ACHN (cell line): ENCODE measurements at regions not wholly inside any gene's neighbourhood (a gene's known extent, or its start where the extent isn't known, plus 50 kb on each side); places are given as distances from the start of the nearest gene placed in this dataset.
A peak's percentile ranks its signal among the peaks of the same experiment; 100 is the strongest.

ENCODE experiments used
- DNase-seq: peaks from one replicate; pipeline ENCODE4 v3.0.0-alpha.2; 2015
- in situ Hi-C: cut with HindIII; loops from 2 replicates; pipeline ENCODE4 v1.10.0; 2017; ENCODE audit warnings: low sequenced_read_pairs, low pct_ligation_motif_present, low pct_unique_long_range_greater_than_20kb

- in situ Hi-C loops, result no loop called here
- DNase-seq, result no peak
These were observed 144.8 kb downstream of the KCNA5 start for GRCh38 chr12:5188472-5188871.

GRCh38 chr12:5189173-5189572, 145.5 kb downstream of the KCNA5 start:
- in situ Hi-C loops, result no loop called here

DNA sequence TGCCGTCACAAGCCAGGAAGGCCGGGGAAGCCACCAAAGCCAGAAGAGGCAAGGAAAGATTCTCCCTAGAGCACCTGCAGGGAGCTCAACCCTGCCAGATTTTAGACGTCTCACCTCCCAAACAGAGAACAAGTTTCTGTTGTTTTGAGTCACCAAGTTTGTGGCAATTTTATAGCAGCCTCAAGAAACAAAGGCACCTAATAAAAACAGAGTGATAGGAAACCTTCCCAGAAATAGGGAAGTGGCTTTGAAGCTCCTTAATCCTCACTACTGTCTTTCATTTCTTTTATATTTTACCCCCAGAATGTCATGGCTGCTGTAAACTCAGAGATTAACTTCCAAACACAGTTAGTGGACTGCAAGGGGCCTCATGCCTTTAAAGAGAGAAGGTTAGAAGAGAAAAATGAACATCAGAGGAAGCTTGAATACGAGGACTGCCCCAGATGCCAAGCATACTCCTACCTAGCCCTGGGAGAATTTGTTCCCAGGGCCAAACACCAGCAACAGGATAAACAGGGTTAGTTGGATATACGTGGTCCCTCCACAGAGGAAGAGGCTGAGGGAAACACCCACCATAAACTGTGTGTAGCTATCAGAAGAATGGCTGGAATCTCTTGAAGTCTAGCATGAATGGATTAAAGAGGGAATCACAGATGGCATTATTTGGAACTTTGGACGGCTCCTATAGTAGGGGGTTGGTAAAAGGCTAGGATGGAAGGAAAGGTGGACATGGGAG, 148.3 kb downstream of the KCNA5 start:
- DNase-seq, result no peak
- in situ Hi-C loops, result no loop called here

More at GRCh38 chr12:5189173-5189572, 145.5 kb downstream of the KCNA5 start:
- no peak for DNase-seq

DNA sequence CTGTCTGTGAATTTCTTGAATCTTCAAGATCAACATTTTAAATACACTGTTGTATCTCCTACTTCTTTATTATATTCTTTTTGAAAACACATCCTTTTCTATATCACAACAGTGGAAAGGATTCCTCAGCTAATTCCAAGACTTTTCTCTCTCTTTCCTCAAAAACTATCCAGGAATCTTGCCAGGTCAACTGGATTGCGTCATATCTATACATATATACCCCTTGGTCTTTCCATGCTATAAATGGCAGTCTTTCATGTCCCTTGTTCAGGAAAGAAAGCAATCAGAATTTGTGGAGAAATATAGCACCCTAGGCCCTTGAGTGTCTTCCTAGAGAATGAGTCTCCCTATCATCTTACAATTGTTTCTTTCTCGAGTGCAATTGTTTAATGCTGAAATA, 149.0 kb downstream of the KCNA5 start:
- in situ Hi-C loops, result no loop called here

GRCh38 chr12:5194306-5194705, 150.6 kb downstream of the KCNA5 start:
- in situ Hi-C loops, result no loop called here
- DNase-seq, result no peak

More for the DNA sequence above, 149.0 kb downstream of the KCNA5 start:
- no peak for DNase-seq

- DNase-seq, result no peak
- in situ Hi-C loops, result no loop called here
These were observed 151.6 kb downstream of the KCNA5 start for GRCh38 chr12:5195244-5195643.

- in situ Hi-C loops, result no loop called here
- no peak for DNase-seq
These were observed 152.0 kb downstream of the KCNA5 start for GRCh38 chr12:5195691-5196090.

DNA sequence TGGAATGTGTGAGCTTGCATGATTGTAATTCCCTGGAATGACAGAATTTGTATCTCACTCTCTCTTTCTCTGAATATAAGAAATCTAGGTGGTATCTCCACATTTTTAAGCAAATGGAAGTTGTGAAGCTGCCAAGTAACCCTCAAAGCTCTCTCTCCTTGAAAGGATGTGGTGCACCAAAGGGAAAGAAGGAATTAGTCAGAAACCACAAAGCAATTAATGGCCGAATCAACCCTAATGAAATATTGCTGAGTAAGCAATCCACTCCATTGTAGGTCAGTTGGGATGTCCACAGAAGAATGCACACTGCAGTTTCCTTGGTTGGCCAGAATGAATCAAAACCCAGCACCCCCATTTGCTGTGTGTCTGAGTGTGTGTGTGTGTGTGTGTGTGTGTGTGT, 153.5 kb downstream of the KCNA5 start:
- in situ Hi-C loops, result no loop called here
- DNase-seq, result no peak

GRCh38 chr12:5197656-5198055, 154.0 kb downstream of the KCNA5 start:
- in situ Hi-C loops, result no loop called here
- DNase-seq, result no peak

DNA sequence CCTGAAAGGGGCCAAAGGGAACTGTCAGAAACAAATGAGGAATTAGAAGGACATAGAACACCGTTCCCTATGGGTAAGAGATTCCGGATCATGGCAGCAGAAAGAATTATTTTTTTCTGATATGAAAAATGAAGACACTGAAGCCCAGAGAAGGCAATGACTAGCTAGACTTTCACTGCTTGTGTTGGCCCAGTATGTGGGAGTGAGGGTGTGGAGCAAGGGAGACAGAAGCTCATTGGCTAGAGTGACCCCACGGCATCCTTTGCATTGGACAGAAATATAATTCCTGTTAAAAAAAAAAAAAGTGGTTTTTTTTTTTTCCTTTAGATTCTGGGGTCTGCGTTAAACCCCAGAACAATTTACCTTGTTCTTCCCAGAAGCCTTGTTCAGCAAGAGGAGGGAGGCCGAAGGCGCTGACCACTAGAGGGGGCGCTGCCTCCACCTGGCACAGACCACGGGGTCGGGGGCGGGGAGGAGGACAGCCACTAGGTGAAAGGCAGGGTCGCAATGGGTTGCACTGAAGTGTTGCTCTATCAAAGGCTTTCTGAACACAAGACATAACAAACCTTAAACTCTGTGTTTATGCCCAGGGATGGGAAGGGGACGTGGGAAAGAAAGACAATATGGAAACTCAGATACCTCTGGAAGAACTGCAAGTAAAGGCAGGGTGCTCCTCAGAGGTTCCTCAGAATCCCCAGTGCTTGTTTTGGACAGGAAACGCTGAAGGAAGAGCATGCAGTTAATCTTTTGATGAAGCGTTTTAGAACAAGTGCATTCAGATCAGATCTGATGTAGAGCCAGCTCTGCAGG, 156.8 kb downstream of the KCNA5 start:
- DNase-seq, result peak; percentile 64
- in situ Hi-C loops, result no loop called here

DNA sequence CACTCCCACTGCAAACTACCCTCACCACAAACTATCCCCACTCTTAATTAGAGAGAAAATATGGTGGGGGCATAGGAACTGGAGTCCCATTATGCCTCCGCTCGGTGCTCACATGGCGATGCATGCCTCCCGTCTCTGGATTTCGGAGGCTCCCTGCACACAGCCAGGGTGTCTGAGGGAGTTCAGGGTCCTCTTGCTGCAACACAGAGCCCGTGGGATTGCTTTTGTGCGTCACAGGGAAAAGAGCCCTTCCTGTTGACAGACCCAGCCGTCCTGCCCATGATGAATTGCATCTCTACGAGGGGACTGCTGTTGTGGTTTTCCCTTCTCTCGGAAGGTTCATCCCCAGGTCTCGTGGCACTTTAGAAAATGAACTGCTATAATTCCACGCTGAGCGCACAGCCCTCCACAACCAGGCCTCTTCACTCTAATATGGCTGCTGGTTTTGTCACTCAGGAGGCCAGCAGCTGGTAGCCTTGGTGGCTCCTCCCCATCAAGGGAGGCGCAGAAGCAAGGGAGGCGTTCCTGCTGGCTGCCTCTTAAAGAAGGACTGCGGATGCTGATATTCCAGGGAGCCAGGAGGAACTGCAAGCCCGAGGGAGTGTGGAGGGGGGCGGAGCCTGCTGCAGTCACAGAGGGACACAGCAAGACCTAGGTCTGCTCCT, 158.0 kb downstream of the KCNA5 start:
- no peak for DNase-seq
- in situ Hi-C loops, result no loop called here

- in situ Hi-C loops, result no loop called here
- no peak for DNase-seq
These were observed 159.6 kb downstream of the KCNA5 start for GRCh38 chr12:5203274-5203673.

DNA sequence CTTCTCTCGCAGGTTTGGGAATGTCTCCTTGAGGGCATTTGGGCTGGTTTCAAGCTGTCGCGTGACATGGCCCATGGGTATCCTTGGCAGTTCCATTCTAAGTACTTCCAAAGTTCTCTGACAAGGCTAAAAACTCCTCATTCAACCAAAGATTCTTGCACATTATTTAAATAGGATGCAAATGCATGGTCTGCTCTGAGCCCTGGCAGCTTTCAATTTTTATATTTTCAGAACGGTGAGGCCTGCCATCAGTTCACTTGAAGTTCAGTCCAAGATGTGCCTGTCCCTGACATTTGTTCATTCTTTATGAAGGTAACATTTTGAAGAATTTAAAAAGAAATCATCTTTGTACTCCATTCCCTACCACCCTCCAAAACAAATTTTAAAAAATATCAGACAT, 160.0 kb downstream of the KCNA5 start:
- no peak for DNase-seq
- in situ Hi-C loops, result no loop called here

DNA sequence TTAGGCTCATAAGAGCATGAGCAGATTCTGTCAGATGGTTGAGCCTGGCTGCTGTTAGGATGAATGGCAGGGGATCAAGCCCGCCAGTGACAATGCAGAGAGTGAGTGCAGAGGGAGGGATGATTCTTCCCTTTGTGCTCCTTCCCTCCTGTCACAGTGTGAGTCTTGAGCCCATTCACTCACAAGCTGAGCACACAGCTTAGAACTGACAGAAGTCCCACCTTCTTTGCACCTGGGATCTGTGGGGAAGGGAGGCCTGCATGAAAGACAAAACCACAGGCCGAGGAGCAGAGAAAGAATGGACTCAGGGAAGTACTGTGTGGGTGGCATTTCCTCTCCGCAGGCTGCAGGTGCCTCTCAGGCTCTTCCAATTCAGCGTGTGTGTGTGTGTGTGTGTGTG, 160.6 kb downstream of the KCNA5 start:
- in situ Hi-C loops, result no loop called here
- no peak for DNase-seq

GRCh38 chr12:5204831-5205230, 161.2 kb downstream of the KCNA5 start:
- no peak for DNase-seq
- in situ Hi-C loops, result no loop called here

GRCh38 chr12:5206401-5207175, 162.9 kb downstream of the KCNA5 start:
- in situ Hi-C loops, result no loop called here
- DNase-seq, result no peak

DNA sequence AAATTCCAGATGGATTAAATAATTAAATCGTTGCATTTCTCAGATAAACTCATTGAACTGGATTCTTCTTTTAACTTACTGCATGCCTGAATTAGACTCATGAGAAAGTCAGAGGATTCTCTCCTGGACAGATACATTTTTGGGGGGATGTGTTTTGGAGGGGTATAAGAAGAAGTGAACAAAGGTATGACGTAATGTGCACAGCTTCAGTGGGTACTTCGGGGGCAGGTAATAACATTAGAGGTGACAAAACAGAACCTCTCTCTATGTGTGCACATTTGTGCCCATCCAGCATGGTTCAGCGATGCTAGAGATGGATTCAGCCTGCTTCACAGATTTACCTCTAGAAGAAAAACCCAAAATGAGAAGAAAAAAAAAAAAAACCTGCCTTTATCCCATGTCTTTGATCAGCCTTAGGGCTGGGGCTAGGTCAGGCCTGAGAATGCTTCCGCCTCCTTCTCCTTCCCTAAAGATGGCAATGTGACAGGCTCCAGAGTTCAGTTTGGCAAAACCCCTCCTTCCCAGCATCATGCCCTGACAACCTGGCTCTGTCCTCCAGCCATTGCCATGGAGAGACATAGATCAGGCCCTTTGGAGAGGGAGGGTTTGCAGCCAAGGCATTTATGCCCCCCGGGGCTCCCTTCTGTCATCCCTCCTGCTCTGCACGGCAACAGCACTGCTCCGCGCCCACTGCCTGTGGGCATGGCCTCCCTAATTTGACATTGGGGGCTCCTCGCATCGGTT, 166.7 kb downstream of the KCNA5 start:
- in situ Hi-C loops, result no loop called here
- DNase-seq, result no peak

DNA sequence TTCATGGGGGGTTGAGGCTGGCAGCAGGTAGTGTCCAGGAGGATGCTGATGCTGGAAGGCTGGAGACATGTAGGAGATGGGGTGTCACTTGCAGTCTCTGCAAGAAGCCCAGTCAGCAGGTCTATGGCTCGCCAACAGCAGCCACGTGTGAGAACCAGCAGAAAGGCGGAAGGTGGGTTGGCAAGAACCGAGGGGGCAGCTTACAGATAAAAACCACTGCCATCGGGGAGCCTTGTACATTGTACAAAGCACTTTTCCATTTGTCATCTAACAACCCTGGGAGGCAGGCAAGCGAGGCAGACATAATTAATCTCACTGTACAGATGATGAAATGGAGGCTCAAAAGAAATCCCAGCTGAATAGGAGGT, 167.2 kb downstream of the KCNA5 start:
- DNase-seq, result no peak
- in situ Hi-C loops, result no loop called here
